GM18858 (cell line): ENCODE measurements at regions not wholly inside any gene's neighbourhood (a gene's known extent, or its start where the extent isn't known, plus 50 kb on each side); places are given as distances from the start of the nearest gene placed in this dataset.
"Not testable (repeated sequence)": the region's sequence is repeated elsewhere in the genome, so short reads cannot be mapped to it uniquely, and the experiment has no call there.

Experiments used
- ATAC-seq: cut with Tn5 transposase; IDR thresholded peaks from one replicate; pipeline ENCODE4 v1.9.1; 2021; ENCODE audit not compliant: unreplicated experiment

- ATAC-seq, result not testable (repeated sequence)
Observed at GRCh38 chr6:26720663-26721218, 61.2 kb upstream of the ZNF322 start.

- not testable (repeated sequence) for ATAC-seq
Observed at GRCh38 chr6:26730019-26730766, 70.6 kb upstream of the ZNF322 start.

GRCh38 chr6:26734776-26735472, 75.4 kb upstream of the ZNF322 start:
- ATAC-seq, result not testable (repeated sequence)

DNA sequence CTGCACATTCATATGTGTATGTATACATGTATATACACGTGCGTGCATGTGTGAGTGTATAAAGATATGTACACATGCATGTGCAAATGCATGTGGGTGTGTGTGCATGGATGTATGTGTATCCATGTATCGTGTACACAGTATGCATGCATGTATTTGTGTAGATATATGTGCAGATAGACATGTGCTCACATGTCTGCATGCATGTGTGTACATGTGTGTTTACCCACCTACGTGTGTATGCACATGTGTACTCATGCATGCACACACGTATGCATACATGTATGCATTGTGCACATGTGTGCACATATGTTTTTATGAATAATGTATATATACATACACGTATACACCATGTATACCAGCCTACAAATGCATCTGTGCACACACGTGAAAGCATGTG, 80.3 kb upstream of the ZNF322 start:
- ATAC-seq, result no peak

DNA sequence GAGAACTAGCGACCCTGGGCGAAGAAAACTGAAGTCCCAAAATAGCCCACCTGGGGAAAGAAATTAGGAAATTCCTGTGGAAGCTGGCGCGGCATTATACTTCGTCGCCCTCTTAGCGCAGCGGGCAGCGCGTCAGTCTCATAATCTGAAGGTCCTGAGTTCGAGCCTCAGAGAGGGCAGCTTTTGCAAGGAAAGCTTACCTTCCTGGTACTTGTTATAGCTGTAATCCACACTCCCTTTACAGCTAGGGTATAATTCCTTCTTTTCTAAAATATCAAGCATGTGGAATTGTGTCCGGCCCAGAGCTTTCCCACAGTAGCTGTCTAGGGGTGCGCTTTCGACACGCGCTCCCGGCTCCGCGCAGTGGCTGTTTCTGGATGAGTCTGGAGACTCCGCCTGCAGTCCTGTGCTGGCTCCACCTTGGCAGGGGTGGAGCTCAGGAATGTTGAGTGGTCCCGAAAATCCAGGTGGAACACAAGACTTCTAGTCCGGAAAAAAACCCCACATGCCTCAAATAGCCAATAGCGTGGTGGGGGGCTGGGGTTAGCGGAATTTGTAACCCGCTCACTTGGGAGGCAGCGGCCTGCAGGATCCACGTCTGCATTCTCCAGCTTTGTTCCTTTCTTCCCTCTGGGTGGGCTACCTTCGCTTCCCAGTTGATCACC, 83.7 kb upstream of the ZNF322 start:
- ATAC-seq, result no peak

- no peak for ATAC-seq
Observed at GRCh38 chr6:26743941-26744699, 84.6 kb upstream of the ZNF322 start.

- ATAC-seq, result not testable (repeated sequence)
Observed at GRCh38 chr6:26744837-26745282, 85.3 kb upstream of the ZNF322 start.

DNA sequence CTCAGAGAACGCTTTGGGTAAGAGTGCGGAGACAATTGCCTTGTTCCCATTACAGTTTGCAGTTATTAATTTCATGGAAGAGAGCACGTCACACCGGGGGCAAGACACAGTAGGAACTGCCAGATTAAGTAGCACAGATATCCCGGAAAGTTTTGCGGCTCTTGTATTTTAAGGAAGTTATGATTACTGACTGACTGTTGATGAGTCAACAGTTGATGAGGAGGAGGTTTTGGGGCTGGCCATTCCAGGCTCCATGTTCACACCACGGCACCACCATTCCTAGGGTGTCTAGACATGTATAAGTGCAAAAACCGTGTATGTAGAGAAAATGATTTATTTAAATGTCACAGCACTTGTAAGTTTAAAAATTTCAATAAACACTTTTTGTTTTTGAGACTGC, 86.4 kb upstream of the ZNF322 start:
- not testable (repeated sequence) for ATAC-seq

DNA sequence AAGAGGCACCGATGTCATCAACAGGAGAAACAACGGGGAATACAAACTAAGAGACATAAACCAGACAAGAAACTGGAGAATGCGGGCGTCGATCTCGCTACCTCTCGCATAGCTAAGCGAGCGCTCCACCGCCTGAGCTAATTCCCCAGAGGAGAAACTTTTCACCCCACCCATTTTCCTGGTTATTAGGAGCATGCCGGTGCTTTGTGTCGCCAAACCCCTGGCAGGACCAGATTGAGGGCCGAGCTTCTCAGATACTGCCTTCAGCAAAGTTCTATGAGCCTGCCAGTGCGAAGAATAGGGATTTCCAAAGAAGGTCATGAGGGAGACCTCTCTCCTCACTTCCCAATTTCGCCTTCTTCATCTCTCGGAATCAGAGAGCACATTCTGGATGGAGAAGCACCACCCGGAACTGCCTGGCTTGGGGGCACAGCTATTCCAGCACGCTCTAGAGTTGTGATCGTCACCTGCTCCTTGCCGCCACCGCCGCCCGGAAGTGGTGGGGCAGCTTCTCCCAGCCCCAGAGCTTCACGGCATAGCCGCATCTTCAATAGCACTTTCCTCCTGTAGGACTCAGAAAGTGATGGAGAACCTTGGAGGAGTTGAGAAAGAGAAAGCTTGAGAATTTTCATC, 89.7 kb upstream of the ZNF322 start:
- not testable (repeated sequence) for ATAC-seq

- ATAC-seq, result not testable (repeated sequence)
Observed at GRCh38 chr6:26749759-26750126, 90.2 kb upstream of the ZNF322 start.

DNA sequence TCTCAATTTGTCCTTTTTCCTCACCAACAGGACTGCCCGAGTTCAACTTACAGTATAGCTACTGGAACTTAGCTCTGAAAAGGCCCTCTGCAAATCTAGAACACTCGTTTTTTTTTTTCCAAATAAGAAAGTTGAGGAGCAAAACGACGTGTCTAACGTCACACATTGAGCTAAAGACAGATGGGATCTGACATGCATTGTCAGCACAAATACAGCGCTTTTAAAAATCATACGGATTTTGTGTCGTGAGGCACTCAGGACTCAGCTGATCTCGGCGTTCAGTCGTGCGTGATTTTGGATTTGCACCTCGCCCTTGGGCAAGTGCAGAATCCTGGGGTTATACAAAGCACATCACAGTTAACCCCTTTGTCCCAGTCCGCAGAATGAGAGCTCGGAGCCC, 94.7 kb upstream of the ZNF322 start:
- no peak for ATAC-seq

- ATAC-seq, result not testable (repeated sequence)
Observed at GRCh38 chr6:26754801-26755200, 95.3 kb upstream of the ZNF322 start.

DNA sequence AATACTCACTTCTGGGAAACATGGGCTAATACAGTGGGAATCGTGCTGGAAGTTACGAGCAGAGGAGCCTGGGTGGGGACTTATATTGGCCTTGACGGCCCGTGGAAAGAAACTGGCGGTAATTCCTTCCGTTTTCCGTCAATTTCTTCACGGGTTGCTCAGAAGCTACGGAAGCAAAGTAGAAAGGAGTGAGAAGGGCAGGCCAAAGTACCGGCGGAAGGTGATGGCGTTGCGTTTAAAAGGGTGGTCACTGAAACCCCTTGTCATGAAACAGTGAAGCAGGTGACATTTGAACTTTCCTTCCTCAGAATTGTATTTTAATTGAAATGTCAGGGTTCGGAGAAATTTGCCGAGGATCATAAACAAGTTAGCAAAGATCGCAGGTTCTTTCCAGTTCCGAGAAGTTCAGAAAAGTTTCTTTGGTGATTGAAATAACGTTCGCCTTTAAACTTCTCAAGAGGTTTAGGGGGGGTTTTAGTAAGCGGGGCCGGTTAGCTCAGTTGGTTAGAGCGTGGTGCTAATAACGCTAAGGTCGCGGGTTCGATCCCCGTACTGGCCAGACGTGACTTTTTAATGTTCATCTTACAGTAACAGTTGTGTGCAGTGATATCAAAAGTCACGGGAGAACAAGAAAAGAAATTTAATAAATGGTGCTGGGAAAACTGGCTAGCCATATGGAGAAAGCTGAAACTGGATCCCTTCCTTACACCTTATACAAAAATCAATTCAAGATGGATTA, 96.7 kb upstream of the ZNF322 start:
- ATAC-seq, result not testable (repeated sequence)

GRCh38 chr6:26766203-26766902, 106.8 kb upstream of the ZNF322 start:
- not testable (repeated sequence) for ATAC-seq

GRCh38 chr6:26770941-26771666, 111.6 kb upstream of the ZNF322 start:
- not testable (repeated sequence) for ATAC-seq

- not testable (repeated sequence) for ATAC-seq
Observed at GRCh38 chr6:26773414-26773813, 113.9 kb upstream of the ZNF322 start.

GRCh38 chr6:26780563-26780962, 121.0 kb upstream of the ZNF322 start:
- ATAC-seq, result not testable (repeated sequence)
